Calu3 (cell line): ENCODE measurements at regions not wholly inside any gene's neighbourhood (a gene's known extent, or its start where the extent isn't known, plus 50 kb on each side); places are given as distances from the start of the nearest gene placed in this dataset.

Experiments used
- BruUV-seq: library from RNA; stranded (reverse); fragments of 400-500 nt; replicated peaks from 2 replicates; lab custom pipeline; 2021; lab: Mats Ljungman, UMichigan
- CTCF ChIA-PET: fragments of 300-600 bp; sonication (Branson Sonifier 250); formaldehyde crosslinking; loops from one replicate; lab custom pipeline; 2022; ENCODE audit warnings: antibody characterized with exemption; lab: Charles Lee
- DNase-seq: peaks from one replicate; pipeline ENCODE4 v3.0.0; 2022
- H3K27ac Mint-ChIP-seq: one replicate; pipeline ENCODE4 v1.8.0; 2022; ENCODE audit warnings: mixed read lengths; ENCODE audit not compliant: unreplicated experiment
- H3K27me3 Mint-ChIP-seq: one replicate; pipeline ENCODE4 v1.8.0; 2022; ENCODE audit warnings: mixed read lengths; ENCODE audit not compliant: unreplicated experiment
- H3K36me3 Mint-ChIP-seq: one replicate; pipeline ENCODE4 v1.8.0; 2022; ENCODE audit warnings: mild to moderate bottlenecking, moderate library complexity, mixed read lengths; ENCODE audit not compliant: insufficient read depth, unreplicated experiment
- H3K4me1 Mint-ChIP-seq: one replicate; pipeline ENCODE4 v1.8.0; 2022; ENCODE audit warnings: mild to moderate bottlenecking, low read depth, mixed read lengths; ENCODE audit not compliant: unreplicated experiment
- H3K4me3 Mint-ChIP-seq: one replicate; pipeline ENCODE4 v1.8.0; 2022; ENCODE audit warnings: mild to moderate bottlenecking, low read depth, moderate library complexity, mixed read lengths; ENCODE audit not compliant: unreplicated experiment
- H3K9me3 Mint-ChIP-seq: one replicate; pipeline ENCODE4 v1.8.0; 2022; ENCODE audit warnings: low read depth, mixed read lengths; ENCODE audit not compliant: unreplicated experiment
- intact Hi-C: fragments of 100-400 bp; cut with micrococcal nuclease; formaldehyde crosslinking; loops from one replicate; pipeline ENCODE4 v1.10.0; 2022; ENCODE audit not compliant: unreplicated experiment
- TF ChIP-seq, protein P1 (sequence below): fragments of 200-600 bp; IDR thresholded peaks from one replicate; pipeline ENCODE4 v1.8.0; 2022; ENCODE audit warnings: antibody characterized with exemption; ENCODE audit not compliant: unreplicated experiment

DNA sequence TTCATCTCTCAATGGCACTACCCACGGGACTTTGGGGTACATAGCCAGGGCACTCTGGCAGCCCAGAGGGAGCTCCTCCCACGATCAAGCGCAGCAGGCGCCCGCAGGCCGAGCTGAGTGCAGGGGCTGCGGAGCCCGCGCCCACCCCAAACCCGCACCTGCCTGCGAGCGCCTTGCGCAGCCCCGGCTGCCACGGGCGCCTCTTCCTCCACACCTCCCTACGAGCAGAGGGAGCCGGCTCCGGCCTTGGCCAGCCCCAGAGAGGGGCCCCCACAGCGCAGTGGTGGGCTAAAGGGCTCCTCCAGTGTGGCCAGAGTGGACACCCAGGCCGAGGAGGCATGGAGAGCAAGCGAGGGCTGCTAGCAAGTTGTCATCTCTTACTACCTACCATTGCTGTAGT, 165.2 kb downstream of the UBE2E3 start:
- TF ChIP-seq, protein P1, sequence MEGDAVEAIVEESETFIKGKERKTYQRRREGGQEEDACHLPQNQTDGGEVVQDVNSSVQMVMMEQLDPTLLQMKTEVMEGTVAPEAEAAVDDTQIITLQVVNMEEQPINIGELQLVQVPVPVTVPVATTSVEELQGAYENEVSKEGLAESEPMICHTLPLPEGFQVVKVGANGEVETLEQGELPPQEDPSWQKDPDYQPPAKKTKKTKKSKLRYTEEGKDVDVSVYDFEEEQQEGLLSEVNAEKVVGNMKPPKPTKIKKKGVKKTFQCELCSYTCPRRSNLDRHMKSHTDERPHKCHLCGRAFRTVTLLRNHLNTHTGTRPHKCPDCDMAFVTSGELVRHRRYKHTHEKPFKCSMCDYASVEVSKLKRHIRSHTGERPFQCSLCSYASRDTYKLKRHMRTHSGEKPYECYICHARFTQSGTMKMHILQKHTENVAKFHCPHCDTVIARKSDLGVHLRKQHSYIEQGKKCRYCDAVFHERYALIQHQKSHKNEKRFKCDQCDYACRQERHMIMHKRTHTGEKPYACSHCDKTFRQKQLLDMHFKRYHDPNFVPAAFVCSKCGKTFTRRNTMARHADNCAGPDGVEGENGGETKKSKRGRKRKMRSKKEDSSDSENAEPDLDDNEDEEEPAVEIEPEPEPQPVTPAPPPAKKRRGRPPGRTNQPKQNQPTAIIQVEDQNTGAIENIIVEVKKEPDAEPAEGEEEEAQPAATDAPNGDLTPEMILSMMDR = no peak
- H3K36me3 Mint-ChIP-seq = no peaks in the 10 kb centered on the region
- no peaks in the 10 kb centered on the region for H3K4me1 Mint-ChIP-seq
- no peaks in the 10 kb centered on the region for H3K27me3 Mint-ChIP-seq
- no peak overlapping the region for H3K27ac Mint-ChIP-seq
- CTCF ChIA-PET = no interaction called here
- DNase-seq = no peak
- H3K4me3 Mint-ChIP-seq = no peak overlapping the region
- H3K9me3 Mint-ChIP-seq = no peaks in the 10 kb centered on the region
- intact Hi-C loops = no loop called here
- no TSS peak for BruUV-seq

GRCh38 chr2:181146171-181146570, 165.8 kb downstream of the UBE2E3 start:
- no TSS peak for BruUV-seq
- no peaks in the 10 kb centered on the region for H3K4me1 Mint-ChIP-seq
- H3K27me3 Mint-ChIP-seq = no peaks in the 10 kb centered on the region
- no peaks in the 10 kb centered on the region for H3K9me3 Mint-ChIP-seq
- no peaks in the 10 kb centered on the region for H3K36me3 Mint-ChIP-seq
- H3K4me3 Mint-ChIP-seq = no peak overlapping the region
- TF ChIP-seq, protein P1 = no peak
- intact Hi-C loops = no loop called here
- DNase-seq = no peak
- no peak overlapping the region for H3K27ac Mint-ChIP-seq
- CTCF ChIA-PET = no interaction called here

DNA sequence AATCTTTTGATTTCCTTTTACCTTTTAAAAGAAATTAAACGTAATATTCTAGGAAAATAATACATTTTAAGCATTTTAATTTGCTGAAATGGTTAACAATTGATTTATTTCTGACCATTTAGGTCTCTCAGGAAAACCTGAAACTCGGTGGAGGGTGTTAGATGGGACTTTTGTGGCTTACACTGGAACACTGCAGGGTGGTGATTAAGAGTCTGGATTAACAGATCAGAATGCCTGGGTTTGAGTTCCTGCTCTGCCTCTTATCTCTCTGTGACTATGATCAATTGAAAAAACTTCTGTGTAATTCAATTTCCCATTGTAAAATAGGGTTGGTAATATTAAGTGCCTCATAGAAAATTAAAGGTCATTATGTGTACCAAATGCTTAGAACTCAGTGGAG, 168.7 kb downstream of the UBE2E3 start:
- TF ChIP-seq, protein P1 = no peak
- Mint-ChIP-seq H3K27ac (no peak overlapping the region), H3K4me3 (no peak overlapping the region), H3K36me3 (no peaks in the 10 kb centered on the region), H3K27me3 (no peaks in the 10 kb centered on the region), H3K9me3 (no peaks in the 10 kb centered on the region), H3K4me1 (no peaks in the 10 kb centered on the region)
- CTCF ChIA-PET = no interaction called here
- no TSS peak for BruUV-seq
- no peak for DNase-seq
- intact Hi-C loops = no loop called here

- CTCF ChIA-PET = no interaction called here
These were observed 171.8 kb downstream of the UBE2E3 start for GRCh38 chr2:181152226-181152625.

More at GRCh38 chr2:181152226-181152625, 171.8 kb downstream of the UBE2E3 start:
- intact Hi-C loops = no loop called here
- H3K36me3 Mint-ChIP-seq = no peaks in the 10 kb centered on the region
- no peaks in the 10 kb centered on the region for H3K27me3 Mint-ChIP-seq
- no peak overlapping the region for H3K27ac Mint-ChIP-seq
- no peaks in the 10 kb centered on the region for H3K4me1 Mint-ChIP-seq
- H3K4me3 Mint-ChIP-seq = no peak overlapping the region
- BruUV-seq = no TSS peak
- TF ChIP-seq, protein P1 = no peak
- no peak for DNase-seq
- peaks cover 3% of the 10 kb centered on the region for H3K9me3 Mint-ChIP-seq
